ENCODE measurements at regions not wholly inside any gene's neighbourhood (a gene's known extent, or its start where the extent isn't known, plus 50 kb on each side); places are given as distances from the start of the nearest gene placed in this dataset.

DNA sequence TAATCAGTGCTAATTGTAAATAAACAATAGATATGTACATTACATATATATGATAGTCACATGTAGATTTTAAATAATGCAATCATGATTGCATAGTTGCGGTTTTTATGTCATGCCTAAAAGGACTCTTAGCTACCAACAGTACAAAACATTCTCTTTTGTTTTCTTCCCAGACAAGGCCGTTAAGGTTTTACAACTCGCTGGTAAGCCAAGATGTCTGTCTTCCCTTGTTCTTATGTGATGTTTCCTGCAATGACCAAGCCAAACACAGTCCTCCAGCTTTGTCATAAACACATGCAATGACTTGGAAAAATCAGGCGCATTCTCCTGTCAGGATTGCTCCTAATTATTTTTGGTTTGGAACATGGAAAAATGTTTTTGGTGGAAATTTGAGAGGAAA, 192.3 kb upstream of the GLI3 start:
- TF ChIP-seq SIN3A (IDR thresholded peaks at IDR 0.05; ENCODE audit: low read depth) (no peak), EZH2 (IDR thresholded peaks at IDR 0.05) (no peak), CTCF (IDR thresholded peaks at IDR 0.05 in 2 of 3, conservative IDR thresholded peaks at IDR 0.05 in 1 of 3; ENCODE audit: borderline replicate concordance in 1 of 3, insufficient read depth in 1 of 3, low read depth in 2 of 3, low read length in 2 of 3) (no peak), POLR2A (IDR thresholded peaks at IDR 0.05; ENCODE audit: borderline replicate concordance, extremely low read depth, insufficient read depth, insufficient read length) (no peak), ELF1 (IDR thresholded peaks at IDR 0.05; ENCODE audit: borderline replicate concordance, low read depth) (no peak), MAX (IDR thresholded peaks at IDR 0.05) (no peak), JUND (IDR thresholded peaks at IDR 0.05) (no peak), POLR2AphosphoS5 (IDR thresholded peaks at IDR 0.05; ENCODE audit: low read depth, low read length) (no peak)
